Ovary (tissue), 3 donors: ENCODE measurements at regions not wholly inside any gene's neighbourhood (a gene's known extent, or its start where the extent isn't known, plus 50 kb on each side); places are given as distances from the start of the nearest gene placed in this dataset.

Experiments
- CTCF ChIP-seq, 3 donors: fragments of 450-650 bp in 2 of 3; fragments of 200-600 bp in 1 of 3; IDR thresholded peaks; one replicate each; pipeline versions ENCODE4 v1.5.1 to v1.8.0; 2016 to 2022; ENCODE audit warnings: antibody characterized with exemption in 3 of 3, mild to moderate bottlenecking in 1 of 3
- POLR2A ChIP-seq: fragments of 450-650 bp; IDR thresholded peaks from one replicate; pipeline ENCODE4 v1.6.1; 2017; ENCODE audit warnings: antibody characterized with exemption, mild to moderate bottlenecking, moderate library complexity
- donor health status: DM: no; HTN: no; CAD: no.

GRCh38 chr5:173764332-173765028 lies 123.7 kb upstream of the CPEB4 start:
- TF ChIP-seq POLR2A (no peak), CTCF (IDR thresholded peaks at IDR 0.05) (no peak)
